Endodermal cell (in vitro differentiated cells): ENCODE measurements at regions not wholly inside any gene's neighbourhood (a gene's known extent, or its start where the extent isn't known, plus 50 kb on each side); places are given as distances from the start of the nearest gene placed in this dataset.
A peak's percentile ranks its signal among the peaks of the same experiment; 100 is the strongest.

Experiments
- DNase-seq: peaks from one replicate; pipeline ENCODE4 v3.0.0-alpha.2; 2017
- H3K27ac ChIP-seq: 2 replicates; pipeline ENCODE4 v1.5.1; 2013; ENCODE audit warnings: mild to moderate bottlenecking, low read depth, low read length, moderate library complexity
- H3K27me3 ChIP-seq: 2 replicates; pipeline ENCODE4 v1.6.1; 2013; ENCODE audit warnings: mild to moderate bottlenecking, low read length, moderate library complexity; ENCODE audit not compliant: insufficient read depth, control insufficient read depth, poor library complexity, severe bottlenecking
- H3K36me3 ChIP-seq: 2 replicates; pipeline ENCODE4 v1.7.0; 2013; ENCODE audit warnings: mild to moderate bottlenecking, low read length, moderate library complexity; ENCODE audit not compliant: control insufficient read depth, insufficient read depth
- H3K4me1 ChIP-seq: one replicate; pipeline ENCODE4 v1.7.0; 2013; ENCODE audit warnings: low read length; ENCODE audit not compliant: control insufficient read depth, insufficient read depth
- H3K4me3 ChIP-seq: 2 replicates; pipeline ENCODE4 v1.5.1; 2013; ENCODE audit warnings: mild to moderate bottlenecking, low read length, moderate library complexity
- H3K9ac ChIP-seq: 2 replicates; pipeline ENCODE4 v1.6.1; 2013; ENCODE audit warnings: mild to moderate bottlenecking, low read length, moderate library complexity; ENCODE audit not compliant: poor library complexity, severe bottlenecking; ENCODE audit errors: extremely low read depth
- H3K9me3 ChIP-seq: 2 replicates; pipeline ENCODE4 v1.6.1; 2013; ENCODE audit warnings: mild to moderate bottlenecking, low read length, moderate library complexity; ENCODE audit not compliant: control insufficient read depth
- H3K27ac Mint-ChIP-seq: 2 replicates; pipeline ENCODE4 v1.8.0; 2020; ENCODE audit warnings: mixed read lengths
- H3K27me3 Mint-ChIP-seq: 2 replicates; pipeline ENCODE4 v1.8.0; 2021; ENCODE audit warnings: mild to moderate bottlenecking, mixed read lengths; ENCODE audit not compliant: insufficient read depth
- H3K36me3 Mint-ChIP-seq: 2 replicates; pipeline ENCODE4 v1.8.0; 2020; ENCODE audit warnings: low read depth, mixed read lengths
- H3K4me1 Mint-ChIP-seq: 2 replicates; pipeline ENCODE4 v1.8.0; 2020; ENCODE audit warnings: mixed read lengths
- H3K4me3 Mint-ChIP-seq: 2 replicates; pipeline ENCODE4 v1.8.0; 2020; ENCODE audit warnings: mild to moderate bottlenecking, moderate library complexity, mixed read lengths
- H3K9me3 Mint-ChIP-seq: 2 replicates; pipeline ENCODE4 v1.8.0; 2020; ENCODE audit warnings: mild to moderate bottlenecking, mixed read lengths
- WGBS, 2 experiments: methylation state at CpG; one replicate each; pipeline versions ENCODE4 v1.1.5 to v1.1.7; 2013; ENCODE audit warnings: missing lambda C conversion rate in 2 of 2, mixed read lengths in 1 of 2; ENCODE audit not compliant: insufficient coverage in 1 of 2, insufficient read length in 1 of 2; 5-methylcytosine and 5-hydroxymethylcytosine counted together
- TF ChIP-seq, protein P1 (sequence below): fragments of 200-600 bp; sonication (generic); conservative IDR thresholded peaks from 2 replicates; pipeline ENCODE4 v1.5.0; 2021; ENCODE audit warnings: antibody characterized with exemption, mild to moderate bottlenecking

DNA sequence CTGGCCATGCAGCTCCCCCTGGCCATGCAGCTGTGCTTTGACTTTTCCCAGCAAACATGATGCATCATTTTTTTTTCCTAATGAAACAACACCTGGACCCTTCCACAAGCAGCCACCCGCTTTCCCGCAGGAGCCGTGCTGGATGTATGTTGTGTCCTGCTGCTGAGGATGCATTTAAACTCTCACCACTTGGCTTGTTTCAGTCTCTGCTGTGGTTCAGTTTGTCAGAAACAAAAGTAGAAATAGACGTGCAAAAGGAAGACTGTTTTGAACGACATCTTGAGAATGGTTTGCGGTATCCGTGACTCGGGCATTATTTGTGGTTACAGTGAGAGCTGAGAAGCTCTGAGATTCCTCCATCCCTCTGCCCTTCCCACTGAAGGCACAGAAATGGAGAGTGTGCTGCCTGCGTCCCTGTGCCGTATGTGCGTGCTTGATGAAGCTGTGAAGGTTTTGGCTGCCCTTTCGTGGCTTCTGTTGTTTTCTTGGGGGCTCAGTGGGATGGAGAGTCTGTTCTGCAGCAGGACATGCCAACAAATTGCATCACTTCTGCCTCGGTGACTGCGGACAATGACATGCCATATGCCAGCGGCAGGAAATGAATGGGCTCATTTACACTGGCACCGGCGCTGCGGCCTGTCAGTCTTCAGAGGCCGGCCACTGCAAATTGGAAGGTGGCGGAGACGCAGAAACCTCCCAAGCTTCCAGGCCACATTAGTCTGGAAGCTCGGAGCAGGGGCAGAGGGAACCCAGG, 417.7 kb upstream of the SALL3 start:
- no peaks in the 10 kb centered on the region for H3K4me1 ChIP-seq
- H3K9me3 Mint-ChIP-seq: no peaks in the 10 kb centered on the region
- H3K36me3 Mint-ChIP-seq: no peaks in the 10 kb centered on the region
- H3K27ac ChIP-seq: peak overlapping the region; percentile 84
- H3K4me3 ChIP-seq: no peak overlapping the region
- H3K27me3 ChIP-seq: no peaks in the 10 kb centered on the region
- TF ChIP-seq, protein P1, sequence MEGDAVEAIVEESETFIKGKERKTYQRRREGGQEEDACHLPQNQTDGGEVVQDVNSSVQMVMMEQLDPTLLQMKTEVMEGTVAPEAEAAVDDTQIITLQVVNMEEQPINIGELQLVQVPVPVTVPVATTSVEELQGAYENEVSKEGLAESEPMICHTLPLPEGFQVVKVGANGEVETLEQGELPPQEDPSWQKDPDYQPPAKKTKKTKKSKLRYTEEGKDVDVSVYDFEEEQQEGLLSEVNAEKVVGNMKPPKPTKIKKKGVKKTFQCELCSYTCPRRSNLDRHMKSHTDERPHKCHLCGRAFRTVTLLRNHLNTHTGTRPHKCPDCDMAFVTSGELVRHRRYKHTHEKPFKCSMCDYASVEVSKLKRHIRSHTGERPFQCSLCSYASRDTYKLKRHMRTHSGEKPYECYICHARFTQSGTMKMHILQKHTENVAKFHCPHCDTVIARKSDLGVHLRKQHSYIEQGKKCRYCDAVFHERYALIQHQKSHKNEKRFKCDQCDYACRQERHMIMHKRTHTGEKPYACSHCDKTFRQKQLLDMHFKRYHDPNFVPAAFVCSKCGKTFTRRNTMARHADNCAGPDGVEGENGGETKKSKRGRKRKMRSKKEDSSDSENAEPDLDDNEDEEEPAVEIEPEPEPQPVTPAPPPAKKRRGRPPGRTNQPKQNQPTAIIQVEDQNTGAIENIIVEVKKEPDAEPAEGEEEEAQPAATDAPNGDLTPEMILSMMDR: no peak
- H3K4me3 Mint-ChIP-seq: no peak overlapping the region
- no peaks in the 10 kb centered on the region for H3K9me3 ChIP-seq
- H3K27ac Mint-ChIP-seq: no peak overlapping the region
- H3K36me3 ChIP-seq: no peaks in the 10 kb centered on the region
- H3K27me3 Mint-ChIP-seq: no peaks in the 10 kb centered on the region
- no peak overlapping the region for H3K9ac ChIP-seq
- 79 to 91% methylated on average over 21 to 22 of the region's 22 CpGs for WGBS, 2 experiments
- no peaks in the 10 kb centered on the region for H3K4me1 Mint-ChIP-seq
- no peak for DNase-seq

DNA sequence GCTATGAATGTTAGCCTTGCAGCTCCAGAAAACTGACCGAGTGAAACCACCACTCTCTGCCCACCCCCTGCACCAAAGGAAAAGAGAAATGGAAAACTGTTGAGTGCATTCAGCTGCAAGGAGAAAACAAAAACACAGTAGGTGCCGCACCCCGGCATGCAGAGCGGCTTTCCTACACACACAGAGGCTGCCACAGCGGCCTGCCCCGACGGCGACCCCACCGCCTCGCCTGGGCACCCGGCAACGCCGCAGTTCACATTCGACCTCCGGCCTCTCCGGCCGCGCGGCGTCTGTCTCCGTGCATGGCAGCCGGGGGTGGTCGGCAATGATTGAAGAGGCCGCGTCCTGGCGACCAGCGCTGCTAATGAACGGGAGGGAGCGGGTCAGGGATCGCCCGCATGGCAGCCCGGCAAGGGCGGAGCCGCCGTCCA, 417.1 kb upstream of the SALL3 start:
- no peaks in the 10 kb centered on the region for H3K9me3 ChIP-seq
- no peak overlapping the region for H3K27ac Mint-ChIP-seq
- H3K9ac ChIP-seq: no peak overlapping the region
- H3K27me3 Mint-ChIP-seq: no peaks in the 10 kb centered on the region
- TF ChIP-seq, protein P1: no peak
- no peaks in the 10 kb centered on the region for H3K36me3 ChIP-seq
- H3K4me3 Mint-ChIP-seq: no peak overlapping the region
- WGBS, 2 experiments: 91 to 93% methylated on average over 30 to 35 of the region's 35 CpGs
- H3K27ac ChIP-seq: peak overlapping the region; percentile 84
- no peak overlapping the region for H3K4me3 ChIP-seq
- H3K27me3 ChIP-seq: no peaks in the 10 kb centered on the region
- no peaks in the 10 kb centered on the region for H3K4me1 ChIP-seq
- H3K36me3 Mint-ChIP-seq: no peaks in the 10 kb centered on the region
- no peak for DNase-seq
- H3K9me3 Mint-ChIP-seq: no peaks in the 10 kb centered on the region
- no peaks in the 10 kb centered on the region for H3K4me1 Mint-ChIP-seq

DNA sequence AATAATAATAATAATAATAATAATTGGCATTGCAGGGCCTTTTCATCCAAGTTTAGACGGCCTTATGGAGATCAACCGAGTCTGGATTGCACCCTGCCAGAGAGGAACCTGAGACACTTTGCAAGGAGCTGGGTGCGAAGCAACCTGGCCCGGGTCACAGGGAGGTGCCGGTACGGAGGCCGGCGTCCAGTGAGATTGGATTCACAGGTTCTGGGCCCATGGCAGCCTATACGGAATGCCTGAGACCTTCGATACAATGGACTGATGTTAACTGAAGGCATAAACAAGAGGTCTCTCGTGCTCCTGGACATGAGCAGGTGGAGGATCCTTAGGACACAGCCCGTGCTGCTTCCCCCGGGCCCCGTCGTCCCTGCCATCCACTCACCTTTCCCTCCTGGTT, 416.5 kb upstream of the SALL3 start:
- WGBS, 2 experiments: 91 to 96% methylated on average over 10 to 15 of the region's 15 CpGs
- DNase-seq: no peak
- H3K9me3 Mint-ChIP-seq: no peaks in the 10 kb centered on the region

More for the DNA sequence above, 416.5 kb upstream of the SALL3 start:
- no peaks in the 10 kb centered on the region for H3K4me1 Mint-ChIP-seq
- no peak overlapping the region for H3K9ac ChIP-seq
- TF ChIP-seq, protein P1: no peak
- no peaks in the 10 kb centered on the region for H3K4me1 ChIP-seq
- no peak overlapping the region for H3K4me3 ChIP-seq
- H3K9me3 ChIP-seq: no peaks in the 10 kb centered on the region
- no peaks in the 10 kb centered on the region for H3K36me3 ChIP-seq
- no peaks in the 10 kb centered on the region for H3K36me3 Mint-ChIP-seq
- no peak overlapping the region for H3K4me3 Mint-ChIP-seq
- no peaks in the 10 kb centered on the region for H3K27me3 Mint-ChIP-seq
- no peak overlapping the region for H3K27ac ChIP-seq
- H3K27me3 ChIP-seq: no peaks in the 10 kb centered on the region
- H3K27ac Mint-ChIP-seq: no peak overlapping the region
